ENCODE measurements at regions not wholly inside any gene's neighbourhood (a gene's known extent, or its start where the extent isn't known, plus 50 kb on each side); places are given as distances from the start of the nearest gene placed in this dataset.

DNA sequence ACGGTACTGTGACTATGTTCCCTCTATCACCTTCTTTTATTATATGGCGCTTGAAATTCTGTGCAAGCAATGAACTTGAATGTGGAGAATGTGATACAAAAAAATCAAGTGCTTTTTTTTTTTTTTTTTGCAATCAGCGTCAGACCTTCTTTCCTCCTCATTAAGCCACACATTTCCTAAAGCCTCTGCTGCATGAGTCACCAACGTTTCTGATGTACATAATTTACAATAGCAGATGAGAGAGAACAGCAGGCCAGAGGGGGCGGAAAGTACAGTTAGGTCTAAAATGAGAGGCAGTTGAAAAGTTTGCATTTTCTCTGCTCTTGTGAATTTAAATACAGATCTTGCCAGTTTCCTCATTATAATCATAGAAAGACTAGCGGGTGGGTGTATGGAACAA, 114.6 kb upstream of the RIPOR2 start:
- Histone ChIP-seq H3K27ac (ENCODE audit: insufficient read depth, low read length, poor library complexity, severe bottlenecking) (peak overlapping the region; percentile 81), H3K4me3 (ENCODE audit: low read depth, low read length) (peak overlapping the region; percentile 72), H3K4me1 (ENCODE audit: control insufficient read depth, insufficient read depth, low read length, poor library complexity, severe bottlenecking) (peaks cover 55% of the 10 kb centered on the region), H3K36me3 (ENCODE audit: control insufficient read depth, insufficient read depth, low read length) (no peaks in the 10 kb centered on the region), H3K9me3 (ENCODE audit: control insufficient read depth in 2 of 2, low read length in 2 of 2) (no peaks in the 10 kb centered on the region), H3K27me3 (ENCODE audit: control insufficient read depth, insufficient read depth, low read length) (no peaks in the 10 kb centered on the region)
- peaks cover 34 to 73% (median 48%) of the 10 kb centered on the region in 4 donors for H3K4me1 Mint-ChIP-seq
- no peaks in the 10 kb centered on the region for H3K9me3 Mint-ChIP-seq
- H3K27me3 Mint-ChIP-seq, result no peaks in the 10 kb centered on the region
- peak; percentile 56 to 83 (median 66) for DNase-seq
- H3K36me3 Mint-ChIP-seq, result no peaks in the 10 kb centered on the region
- peak overlapping the region; percentile 55 to 84 (median 74) for H3K4me3 Mint-ChIP-seq
- ATAC-seq (ENCODE audit: low read depth in 2 of 2), result peak; percentile 94 to 96
- peak overlapping the region; percentile 82 to 94 (median 90) for H3K27ac Mint-ChIP-seq

DNA sequence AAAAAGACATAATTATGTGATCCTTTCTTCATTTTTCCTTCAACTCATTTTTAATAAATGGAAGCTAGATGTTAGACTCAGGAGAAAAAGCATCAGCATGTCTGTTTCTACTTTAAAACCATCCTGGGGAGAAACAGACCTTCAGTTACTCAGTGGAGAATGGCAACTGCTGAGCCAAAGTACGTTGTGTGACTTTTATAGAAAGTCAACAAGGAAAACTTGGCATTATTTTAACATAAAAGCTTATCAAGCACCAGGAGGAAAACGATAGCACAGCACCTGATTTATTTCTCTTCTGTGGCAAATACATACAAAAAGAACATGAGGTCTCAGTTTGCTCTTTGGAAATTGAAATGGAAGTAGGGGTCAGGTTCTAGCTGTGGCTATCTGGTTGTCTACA, 115.3 kb upstream of the RIPOR2 start:
- ATAC-seq (ENCODE audit: low read depth in 2 of 2) (no peak), DNase-seq (no peak)
- Mint-ChIP-seq H3K4me3 (peak overlapping the region; percentile 55 to 84 (median 74)), H3K27ac (peak overlapping the region; percentile 82 to 94 (median 90)), H3K4me1 (peaks cover 36 to 79% (median 54%) of the 10 kb centered on the region in 4 donors), H3K9me3 (peaks cover 0 to 1% (median 0%) of the 10 kb centered on the region in 7 donors), H3K36me3 (no peaks in the 10 kb centered on the region), H3K27me3 (no peaks in the 10 kb centered on the region)
- peak overlapping the region; percentile 72 for H3K4me3 ChIP-seq (ENCODE audit: low read depth, low read length)
- peaks cover 62% of the 10 kb centered on the region for H3K4me1 ChIP-seq (ENCODE audit: control insufficient read depth, insufficient read depth, low read length, poor library complexity, severe bottlenecking)
- no peaks in the 10 kb centered on the region for H3K9me3 ChIP-seq (ENCODE audit: control insufficient read depth in 2 of 2, low read length in 2 of 2)
- peak overlapping the region; percentile 81 for H3K27ac ChIP-seq (ENCODE audit: insufficient read depth, low read length, poor library complexity, severe bottlenecking)
- no peaks in the 10 kb centered on the region for H3K36me3 ChIP-seq (ENCODE audit: control insufficient read depth, insufficient read depth, low read length)
- H3K27me3 ChIP-seq (ENCODE audit: control insufficient read depth, insufficient read depth, low read length), result no peaks in the 10 kb centered on the region

DNA sequence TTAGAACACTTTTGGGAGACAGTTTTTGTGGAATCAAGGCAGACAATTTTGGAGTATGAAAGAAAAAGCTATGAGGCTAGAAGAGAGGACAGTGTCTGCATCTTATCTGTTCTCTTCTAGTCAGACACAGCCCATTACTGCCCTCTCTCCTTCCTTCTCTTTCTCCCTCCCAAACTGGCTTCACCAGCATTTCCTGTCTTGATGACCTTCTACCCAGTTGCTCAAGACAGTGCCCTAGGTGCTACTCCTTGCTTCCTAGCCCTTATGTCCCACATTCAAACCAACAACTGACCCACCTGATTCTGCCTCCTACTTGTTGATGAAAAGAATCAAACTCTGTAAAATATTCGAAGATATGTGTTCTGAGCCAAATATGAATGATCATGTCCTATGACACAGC, 116.4 kb upstream of the RIPOR2 start:
- Histone ChIP-seq H3K27me3 (ENCODE audit: control insufficient read depth, insufficient read depth, low read length) (no peaks in the 10 kb centered on the region), H3K36me3 (ENCODE audit: control insufficient read depth, insufficient read depth, low read length) (no peaks in the 10 kb centered on the region), H3K27ac (ENCODE audit: insufficient read depth, low read length, poor library complexity, severe bottlenecking) (peak overlapping the region; percentile 81), H3K4me1 (ENCODE audit: control insufficient read depth, insufficient read depth, low read length, poor library complexity, severe bottlenecking) (peaks cover 73% of the 10 kb centered on the region), H3K4me3 (ENCODE audit: low read depth, low read length) (peak overlapping the region; percentile 72), H3K9me3 (ENCODE audit: control insufficient read depth in 2 of 2, low read length in 2 of 2) (no peaks in the 10 kb centered on the region)
- peaks cover 43 to 84% (median 59%) of the 10 kb centered on the region in 4 donors for H3K4me1 Mint-ChIP-seq
- no peaks in the 10 kb centered on the region for H3K27me3 Mint-ChIP-seq
- H3K9me3 Mint-ChIP-seq, result peaks cover 0 to 1% (median 0%) of the 10 kb centered on the region in 7 donors
- H3K27ac Mint-ChIP-seq, result peak overlapping the region; percentile 71 to 86 (median 78)
- no peaks in the 10 kb centered on the region for H3K36me3 Mint-ChIP-seq
- peak overlapping the region in 2 of 4 donors; percentile 24 to 71 for H3K4me3 Mint-ChIP-seq
- DNase-seq (no peak), ATAC-seq (ENCODE audit: low read depth in 2 of 2) (no peak)

DNA sequence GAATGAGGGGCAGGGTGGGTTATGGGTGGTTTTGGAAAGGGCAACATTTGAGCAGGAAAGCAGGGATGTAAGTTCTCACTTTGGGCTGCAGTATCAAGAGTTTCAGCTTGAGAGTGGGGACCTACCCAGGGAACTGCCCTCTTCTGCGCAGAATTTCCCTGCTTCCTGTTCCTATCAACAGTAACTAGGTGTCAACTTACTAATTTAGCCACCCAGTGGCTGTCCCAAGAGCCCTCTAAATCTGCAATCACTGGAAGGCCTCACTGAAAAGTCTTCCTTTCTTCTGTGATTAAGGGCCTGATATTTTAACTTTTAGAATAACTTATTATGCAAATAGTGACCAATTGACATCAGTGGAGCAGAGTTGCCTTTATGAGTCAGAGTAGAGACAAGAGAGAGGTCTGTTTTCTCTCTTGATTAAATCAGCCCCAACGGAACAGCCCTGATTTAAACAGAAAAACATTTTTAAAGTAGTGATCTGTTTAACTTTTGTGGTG, 118.2 kb upstream of the RIPOR2 start:
- Histone ChIP-seq H3K36me3 (ENCODE audit: control insufficient read depth, insufficient read depth, low read length) (no peaks in the 10 kb centered on the region), H3K4me3 (ENCODE audit: low read depth, low read length) (peak overlapping the region; percentile 61), H3K27ac (ENCODE audit: insufficient read depth, low read length, poor library complexity, severe bottlenecking) (peak overlapping the region; percentile 81), H3K4me1 (ENCODE audit: control insufficient read depth, insufficient read depth, low read length, poor library complexity, severe bottlenecking) (peaks cover 76% of the 10 kb centered on the region), H3K27me3 (ENCODE audit: control insufficient read depth, insufficient read depth, low read length) (no peaks in the 10 kb centered on the region), H3K9me3 (ENCODE audit: control insufficient read depth in 2 of 2, low read length in 2 of 2) (no peaks in the 10 kb centered on the region)
- Mint-ChIP-seq H3K27me3 (no peaks in the 10 kb centered on the region), H3K27ac (peak overlapping the region; percentile 90 to 95 (median 90)), H3K36me3 (no peaks in the 10 kb centered on the region), H3K9me3 (peaks cover 0 to 1% (median 0%) of the 10 kb centered on the region in 7 donors), H3K4me3 (peak overlapping the region; percentile 49 to 79 (median 52)), H3K4me1 (peaks cover 38 to 88% (median 59%) of the 10 kb centered on the region in 4 donors)
- ATAC-seq (ENCODE audit: low read depth in 2 of 2) (peak; percentile 42 to 47), DNase-seq (peak in 2 of 3 donors; percentile 41 to 58)

DNA sequence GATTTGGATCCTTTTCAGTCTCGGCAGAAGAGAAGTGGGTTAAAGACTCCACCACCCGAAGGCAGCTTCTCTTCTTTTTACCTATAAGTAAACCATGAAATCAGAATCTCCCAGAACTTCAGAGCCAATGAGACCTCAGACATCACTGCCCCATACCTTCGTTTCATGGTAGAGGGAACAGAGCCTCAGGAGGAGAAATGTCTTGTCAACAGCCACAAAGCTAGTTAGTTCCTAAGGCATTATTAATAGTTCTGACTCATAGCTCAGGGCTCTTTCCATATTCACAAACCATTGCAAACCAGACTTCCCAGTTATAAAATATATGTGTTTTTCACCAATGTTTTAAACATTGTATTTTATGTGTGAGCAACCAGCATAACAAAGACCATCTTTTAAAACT, 118.7 kb upstream of the RIPOR2 start:
- Mint-ChIP-seq H3K4me3 (peak overlapping the region; percentile 49 to 79 (median 52)), H3K9me3 (peaks cover 0 to 1% (median 0%) of the 10 kb centered on the region in 7 donors), H3K27ac (peak overlapping the region; percentile 90 to 95 (median 90)), H3K4me1 (peaks cover 38 to 83% (median 57%) of the 10 kb centered on the region in 4 donors), H3K36me3 (no peaks in the 10 kb centered on the region), H3K27me3 (no peaks in the 10 kb centered on the region)
- no peak for ATAC-seq (ENCODE audit: low read depth in 2 of 2)
- H3K4me3 ChIP-seq (ENCODE audit: low read depth, low read length), result peak overlapping the region; percentile 61
- H3K4me1 ChIP-seq (ENCODE audit: control insufficient read depth, insufficient read depth, low read length, poor library complexity, severe bottlenecking), result peaks cover 76% of the 10 kb centered on the region
- no peak for DNase-seq
- peak overlapping the region; percentile 81 for H3K27ac ChIP-seq (ENCODE audit: insufficient read depth, low read length, poor library complexity, severe bottlenecking)
- no peaks in the 10 kb centered on the region for H3K36me3 ChIP-seq (ENCODE audit: control insufficient read depth, insufficient read depth, low read length)
- no peaks in the 10 kb centered on the region for H3K27me3 ChIP-seq (ENCODE audit: control insufficient read depth, insufficient read depth, low read length)
- H3K9me3 ChIP-seq (ENCODE audit: control insufficient read depth in 2 of 2, low read length in 2 of 2), result no peaks in the 10 kb centered on the region

DNA sequence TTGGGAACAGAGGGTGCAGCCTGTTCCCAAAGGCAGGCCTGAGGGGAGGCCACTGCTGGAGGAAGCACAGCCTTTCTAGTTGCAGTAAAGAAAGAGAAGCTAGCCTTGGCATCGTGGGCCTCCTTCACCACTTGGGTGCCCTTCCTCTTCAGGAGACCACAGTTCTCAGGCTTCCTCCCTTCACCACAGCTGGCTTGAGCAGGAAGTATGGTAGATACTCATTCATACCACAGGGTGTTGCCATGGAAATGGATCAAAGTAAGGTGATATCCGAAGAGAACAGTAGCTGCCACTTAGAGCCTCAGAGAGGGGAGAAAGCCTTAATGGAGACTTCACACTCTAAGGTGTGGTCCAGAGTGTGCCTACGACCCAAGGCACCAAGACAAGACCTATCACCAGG, 120.4 kb upstream of the RIPOR2 start:
- H3K27ac Mint-ChIP-seq, result peak overlapping the region; percentile 83 to 94 (median 94)
- H3K4me1 ChIP-seq (ENCODE audit: control insufficient read depth, insufficient read depth, low read length, poor library complexity, severe bottlenecking), result peaks cover 60% of the 10 kb centered on the region
- no peaks in the 10 kb centered on the region for H3K36me3 ChIP-seq (ENCODE audit: control insufficient read depth, insufficient read depth, low read length)
- no peaks in the 10 kb centered on the region for H3K36me3 Mint-ChIP-seq
- peak overlapping the region; percentile 45 to 83 (median 77) for H3K4me3 Mint-ChIP-seq
- H3K27me3 ChIP-seq (ENCODE audit: control insufficient read depth, insufficient read depth, low read length), result no peaks in the 10 kb centered on the region
- no peaks in the 10 kb centered on the region for H3K27me3 Mint-ChIP-seq
- no peaks in the 10 kb centered on the region for H3K9me3 ChIP-seq (ENCODE audit: control insufficient read depth in 2 of 2, low read length in 2 of 2)
- peak overlapping the region; percentile 81 for H3K27ac ChIP-seq (ENCODE audit: insufficient read depth, low read length, poor library complexity, severe bottlenecking)
- peak; percentile 79 to 82 for ATAC-seq (ENCODE audit: low read depth in 2 of 2)
- DNase-seq, result peak; percentile 67 to 94 (median 87)
- peaks cover 31 to 75% (median 44%) of the 10 kb centered on the region in 4 donors for H3K4me1 Mint-ChIP-seq
- H3K4me3 ChIP-seq (ENCODE audit: low read depth, low read length), result peak overlapping the region; percentile 52
- H3K9me3 Mint-ChIP-seq, result peaks cover 0 to 1% (median 0%) of the 10 kb centered on the region in 7 donors

DNA sequence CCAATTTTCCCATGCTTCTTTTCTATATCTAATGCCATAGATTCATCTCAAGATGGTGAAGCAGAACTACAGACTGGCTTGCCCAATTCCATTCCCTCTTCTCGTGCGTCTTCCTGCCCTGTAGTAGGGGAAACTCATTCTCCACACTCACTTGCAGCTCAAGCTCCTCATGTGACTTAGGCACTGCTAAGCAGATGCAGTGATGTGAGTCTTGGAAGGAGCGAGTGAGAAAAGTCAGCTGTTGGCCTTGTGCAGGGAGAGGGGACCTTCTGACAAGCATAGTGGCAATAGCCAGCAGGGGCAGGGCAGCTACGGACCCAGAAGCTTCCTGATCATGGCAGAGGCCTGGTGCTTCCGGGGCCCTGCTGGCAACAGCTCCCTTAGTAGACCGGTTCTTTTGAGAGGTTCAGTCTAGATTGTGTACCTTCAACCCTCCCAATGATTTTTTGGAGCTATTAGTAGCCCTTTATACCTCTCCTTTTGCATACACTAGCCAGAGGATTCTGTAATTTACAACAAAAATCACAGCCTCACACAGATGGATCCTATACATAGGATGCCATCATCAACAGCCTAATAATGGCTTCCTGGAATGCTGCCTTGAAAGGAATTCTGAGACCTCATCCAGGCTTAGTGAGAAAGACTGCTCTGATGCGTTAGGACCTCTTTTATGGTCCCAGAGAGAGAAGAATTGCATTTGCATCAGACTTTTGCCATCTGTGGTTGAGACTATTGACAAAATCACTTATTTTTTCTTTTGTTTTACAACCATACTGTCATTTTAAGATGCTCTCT, 121.5 kb upstream of the RIPOR2 start:
- H3K27me3 Mint-ChIP-seq, result no peaks in the 10 kb centered on the region
- no peaks in the 10 kb centered on the region for H3K36me3 Mint-ChIP-seq
- ATAC-seq (ENCODE audit: low read depth in 2 of 2) (no peak), DNase-seq (no peak)
- Histone ChIP-seq H3K27me3 (ENCODE audit: control insufficient read depth, insufficient read depth, low read length) (no peaks in the 10 kb centered on the region), H3K9me3 (ENCODE audit: control insufficient read depth in 2 of 2, low read length in 2 of 2) (no peaks in the 10 kb centered on the region), H3K4me3 (ENCODE audit: low read depth, low read length) (peak overlapping the region; percentile 52), H3K27ac (ENCODE audit: insufficient read depth, low read length, poor library complexity, severe bottlenecking) (peak overlapping the region; percentile 81), H3K36me3 (ENCODE audit: control insufficient read depth, insufficient read depth, low read length) (no peaks in the 10 kb centered on the region), H3K4me1 (ENCODE audit: control insufficient read depth, insufficient read depth, low read length, poor library complexity, severe bottlenecking) (peaks cover 48% of the 10 kb centered on the region)
- H3K9me3 Mint-ChIP-seq, result peaks cover 0 to 1% (median 0%) of the 10 kb centered on the region in 7 donors
- peak overlapping the region in 2 of 4 donors; percentile 27 to 41 for H3K4me3 Mint-ChIP-seq
- peak overlapping the region in 2 of 3 donors; percentile 83 to 94 for H3K27ac Mint-ChIP-seq
- H3K4me1 Mint-ChIP-seq, result peaks cover 28 to 63% (median 35%) of the 10 kb centered on the region in 4 donors
